GM12878 (cell line): ENCODE measurements at regions not wholly inside any gene's neighbourhood (a gene's known extent, or its start where the extent isn't known, plus 50 kb on each side); places are given as distances from the start of the nearest gene placed in this dataset.

ENCODE experiments used
- ATAC-seq: fragments of 200-7000 bp; cut with Tn5 transposase; 3 replicates; pipeline ENCODE4 v1.9.1; 2020; ENCODE audit warnings: mild to moderate bottlenecking, moderate library complexity
- BruUV-seq: library from RNA; stranded (reverse); fragments of 400-500 nt; replicated peaks from 2 replicates; lab custom pipeline; 2021; lab: Mats Ljungman, UMichigan
- CTCF ChIA-PET: fragments of 300-600 bp; sonication (Branson Sonifier 250); formaldehyde crosslinking; extraction: SDS; loops from one replicate; lab custom pipeline; 2021; ENCODE audit warnings: inconsistent platforms; lab: Yijun Ruan, JAX
- POLR2A ChIA-PET: fragments of 350-600 bp; formaldehyde crosslinking; extraction: SDS; loops from one replicate; lab custom pipeline; 2021; ENCODE audit warnings: inconsistent platforms; lab: Charles Lee
- RAD21 ChIA-PET: fragments of 300-600 bp; sonication (Branson Sonifier 250); formaldehyde crosslinking; loops from one replicate; lab custom pipeline; 2023; ENCODE audit warnings: antibody characterized with exemption; ENCODE audit not compliant: unreplicated experiment; lab: Charles Lee
- SMC1A ChIA-PET: fragments of 300-600 bp; sonication (Branson Sonifier 250); formaldehyde crosslinking; loops from one replicate; lab custom pipeline; 2023; ENCODE audit not compliant: unreplicated experiment, uncharacterized antibody; lab: Charles Lee
- DNase-seq: peaks from one replicate; pipeline ENCODE4 v3.0.0-alpha.2; 2011; ENCODE audit warnings: low read depth, low spot score
- FAIRE-seq: peaks from 3 replicates; lab custom pipeline; 2011; peaks lifted over from hg19 to GRCh38; lab: Jason Lieb, UNC
- H2AFZ ChIP-seq: 2 replicates; pipeline ENCODE4 v1.6.0; 2011; ENCODE audit warnings: low read depth, low read length, control low read depth; ENCODE audit not compliant: control insufficient read depth
- H3K27ac ChIP-seq: 2 replicates; pipeline ENCODE4 v1.5.1; 2011; ENCODE audit warnings: control low read depth; ENCODE audit not compliant: control insufficient read depth, insufficient read depth
- H3K27me3 ChIP-seq, 2 experiments: replicated peaks in 1 of 2; 2 replicates each; pipeline versions ENCODE4 v1.6.0 to v1.6.1; 2011; ENCODE audit warnings: low read length in 1 of 2; ENCODE audit not compliant: control insufficient read depth in 2 of 2, insufficient read depth in 2 of 2
- H3K36me3 ChIP-seq, 2 experiments: 2 replicates each; pipeline ENCODE4 v1.5.1; 2011; ENCODE audit warnings: low read length in 1 of 2; ENCODE audit not compliant: control insufficient read depth in 2 of 2, insufficient read depth in 2 of 2
- H3K4me1 ChIP-seq: 2 replicates; pipeline ENCODE4 v1.6.1; 2011; ENCODE audit warnings: mild to moderate bottlenecking, low read length, moderate library complexity, mixed read lengths; ENCODE audit not compliant: control insufficient read depth, insufficient read depth
- H3K4me2 ChIP-seq: 2 replicates; pipeline ENCODE4 v1.6.0; 2011; ENCODE audit warnings: control low read depth; ENCODE audit not compliant: control insufficient read depth, insufficient read depth
- H3K4me3 ChIP-seq: fragments of 200-600 bp; sonication (generic); 2 replicates; pipeline ENCODE4 v1.5.1; 2016
- H3K79me2 ChIP-seq: 2 replicates; pipeline ENCODE4 v1.6.0; 2011; ENCODE audit warnings: low read length; ENCODE audit not compliant: control insufficient read depth, insufficient read depth
- H3K9ac ChIP-seq: 2 replicates; pipeline ENCODE4 v1.8.0; 2011; ENCODE audit warnings: low read length, control low read depth, mixed read lengths; ENCODE audit not compliant: control insufficient read depth, insufficient read depth
- H3K9me3 ChIP-seq: replicated peaks from 3 replicates; pipeline ENCODE4 v1.5.1; 2011; ENCODE audit warnings: mild to moderate bottlenecking, low read length; ENCODE audit not compliant: control insufficient read depth, insufficient read depth
- H4K20me1 ChIP-seq: 2 replicates; pipeline ENCODE4 v1.6.0; 2011; ENCODE audit not compliant: control insufficient read depth, insufficient read depth
- ATF3 ChIP-seq: IDR thresholded peaks from 2 replicates; pipeline ENCODE4 v1.6.1; 2011; ENCODE audit warnings: low read depth, mild to moderate bottlenecking, low read length, moderate library complexity, borderline replicate concordance; ENCODE audit errors: extremely low read depth
- DPF2 ChIP-seq: fragments of 450-650 bp; IDR thresholded peaks from 2 replicates; pipeline ENCODE4 v1.6.1; 2017; ENCODE audit warnings: mild to moderate bottlenecking
- ESRRA ChIP-seq: IDR thresholded peaks from 2 replicates; pipeline ENCODE4 v1.6.1; 2012; ENCODE audit warnings: mild to moderate bottlenecking, low read length, improper control_type of control experiment
- MEF2A ChIP-seq: IDR thresholded peaks from 2 replicates; pipeline ENCODE4 v1.6.1; 2011; ENCODE audit warnings: low read depth, mild to moderate bottlenecking, low read length, moderate library complexity; ENCODE audit not compliant: insufficient read depth
- NBN ChIP-seq: fragments of 450-650 bp; IDR thresholded peaks from 2 replicates; pipeline ENCODE4 v1.6.1; 2016
- POU2F2 ChIP-seq: IDR thresholded peaks from 3 replicates; pipeline ENCODE4 v1.6.1; 2011; ENCODE audit warnings: low read depth, mild to moderate bottlenecking, low read length, borderline replicate concordance
- RAD21 ChIP-seq: IDR thresholded peaks from 2 replicates; pipeline ENCODE4 v1.6.1; 2011; ENCODE audit warnings: mild to moderate bottlenecking, low read depth, low read length, moderate library complexity; ENCODE audit not compliant: insufficient read depth
- SREBF1 ChIP-seq: IDR thresholded peaks from 2 replicates; pipeline ENCODE4 v1.6.1; 2012; ENCODE audit warnings: mild to moderate bottlenecking, low read length
- SUZ12 ChIP-seq: fragments of 200-600 bp; sonication (generic); IDR thresholded peaks from one replicate; pipeline ENCODE4 v1.6.1; 2018; ENCODE audit warnings: antibody characterized with exemption, mild to moderate bottlenecking; ENCODE audit not compliant: unreplicated experiment
- WGBS: methylation state at CpG from one replicate; pipeline ENCODE4 v1.1.6; 2016; ENCODE audit warnings: low lambda C conversion rate; ENCODE audit not compliant: insufficient replicate concordance, insufficient coverage; ENCODE audit errors: missing lambda C conversion rate; 5-methylcytosine and 5-hydroxymethylcytosine counted together
- in situ Hi-C: fragments of 300-500 bp; cut with MboI; formaldehyde crosslinking; loops from 9 replicates; pipeline ENCODE4 v1.14.3; 2018; ENCODE audit warnings: mixed read lengths
- intact Hi-C: fragments of 100-400 bp; cut with micrococcal nuclease; formaldehyde crosslinking; loops from one replicate; pipeline ENCODE4 v1.14.2; 2022; ENCODE audit not compliant: unreplicated experiment
- TF ChIP-seq, protein P1 (sequence below): fragments of 450-650 bp; IDR thresholded peaks from 2 replicates; pipeline ENCODE4 v1.6.1; 2018; ENCODE audit warnings: mild to moderate bottlenecking, low read depth, moderate library complexity; ENCODE audit not compliant: partially characterized antibody

- POLR2A ChIA-PET = no interaction called here
- Histone ChIP-seq H3K4me3 (no peak overlapping the region), H3K4me1 (no peaks in the 10 kb centered on the region), H3K27ac (no peak overlapping the region), H2AFZ (no peak overlapping the region), H3K9ac (no peak overlapping the region), H3K36me3 (no peaks in the 10 kb centered on the region), H4K20me1 (no peaks in the 10 kb centered on the region), H3K79me2 (no peaks in the 10 kb centered on the region), H3K4me2 (no peak overlapping the region), H3K27me3 (no peaks in the 10 kb centered on the region; a peak in 1 of 4 replicates), H3K9me3 (no peaks in the 10 kb centered on the region)
- RAD21 ChIA-PET = interaction anchor here (0.7 kb wide), 1 partner anchor 221 kb away, joined by 3 read pairs; no protein-coding TSS in a partner anchor
- no peak for DNase-seq
- intact Hi-C loops (loop anchor here (10.0 kb wide), 1 partner anchor 234 kb away; no protein-coding TSS in a partner anchor), in situ Hi-C loops (no loop called here)
- FAIRE-seq = no peak
- SMC1A ChIA-PET = interaction anchor here (0.7 to 0.8 kb wide), 2 partner anchors 8 to 25 kb away, joined by 3 read pairs; no protein-coding TSS in a partner anchor
- TF ChIP-seq NBN (no peak), MEF2A (no peak)
- 19% methylated on average over 2 of the region's 2 CpGs for WGBS
- BruUV-seq = no TSS peak
- CTCF ChIA-PET = no interaction called here
- ATAC-seq = peak; percentile 25
Measured at GRCh38 chr1:78370779-78371482, 119.8 kb upstream of the PTGFR start.

DNA sequence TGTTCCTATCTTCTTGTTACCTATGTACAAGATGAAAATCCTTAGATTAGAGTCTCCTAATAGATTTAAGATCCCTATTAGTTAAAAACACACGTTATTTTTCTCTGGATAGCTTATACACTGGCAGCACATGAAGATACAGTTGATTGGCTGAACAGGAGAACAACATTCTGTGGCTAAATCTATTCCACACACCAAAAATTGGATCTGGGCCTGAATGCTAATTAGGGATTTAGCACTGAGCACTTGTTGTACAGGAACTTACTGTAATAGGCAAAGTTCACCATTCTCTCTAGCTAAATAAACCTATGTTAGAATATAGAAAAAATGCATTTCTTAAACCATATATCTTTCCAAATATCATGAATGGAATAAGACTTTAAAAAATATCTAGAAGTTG, 117.1 kb upstream of the PTGFR start:
- SMC1A ChIA-PET = no interaction called here

More for the DNA sequence above, 117.1 kb upstream of the PTGFR start:
- WGBS = 0% methylated on average over 1 of the region's 1 CpG
- RAD21 ChIA-PET = no interaction called here
- ATAC-seq (no peak), DNase-seq (no peak), FAIRE-seq (no peak)
- no peak overlapping the region for H3K27ac ChIP-seq
- H3K4me1 ChIP-seq = no peaks in the 10 kb centered on the region
- H2AFZ ChIP-seq = no peak overlapping the region
- POLR2A ChIA-PET = no interaction called here
- TF ChIP-seq, protein P1, sequence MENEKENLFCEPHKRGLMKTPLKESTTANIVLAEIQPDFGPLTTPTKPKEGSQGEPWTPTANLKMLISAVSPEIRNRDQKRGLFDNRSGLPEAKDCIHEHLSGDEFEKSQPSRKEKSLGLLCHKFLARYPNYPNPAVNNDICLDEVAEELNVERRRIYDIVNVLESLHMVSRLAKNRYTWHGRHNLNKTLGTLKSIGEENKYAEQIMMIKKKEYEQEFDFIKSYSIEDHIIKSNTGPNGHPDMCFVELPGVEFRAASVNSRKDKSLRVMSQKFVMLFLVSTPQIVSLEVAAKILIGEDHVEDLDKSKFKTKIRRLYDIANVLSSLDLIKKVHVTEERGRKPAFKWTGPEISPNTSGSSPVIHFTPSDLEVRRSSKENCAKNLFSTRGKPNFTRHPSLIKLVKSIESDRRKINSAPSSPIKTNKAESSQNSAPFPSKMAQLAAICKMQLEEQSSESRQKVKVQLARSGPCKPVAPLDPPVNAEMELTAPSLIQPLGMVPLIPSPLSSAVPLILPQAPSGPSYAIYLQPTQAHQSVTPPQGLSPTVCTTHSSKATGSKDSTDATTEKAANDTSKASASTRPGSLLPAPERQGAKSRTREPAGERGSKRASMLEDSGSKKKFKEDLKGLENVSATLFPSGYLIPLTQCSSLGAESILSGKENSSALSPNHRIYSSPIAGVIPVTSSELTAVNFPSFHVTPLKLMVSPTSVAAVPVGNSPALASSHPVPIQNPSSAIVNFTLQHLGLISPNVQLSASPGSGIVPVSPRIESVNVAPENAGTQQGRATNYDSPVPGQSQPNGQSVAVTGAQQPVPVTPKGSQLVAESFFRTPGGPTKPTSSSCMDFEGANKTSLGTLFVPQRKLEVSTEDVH = no peak
- TF ChIP-seq ESRRA (no peak), POU2F2 (no peak), ATF3 (no peak), RAD21 (no peak), DPF2 (no peak), SREBF1 (no peak), SUZ12 (no peak)
- no peak overlapping the region for H3K4me2 ChIP-seq
- H3K27me3 ChIP-seq = no peaks in the 10 kb centered on the region
- BruUV-seq = no TSS peak
- CTCF ChIA-PET = interaction anchor here (1.2 kb wide), 1 partner anchor 19 kb away, joined by 3 read pairs; no protein-coding TSS in a partner anchor
- no peak overlapping the region for H3K9ac ChIP-seq
- no peaks in the 10 kb centered on the region for H4K20me1 ChIP-seq
- no peaks in the 10 kb centered on the region for H3K9me3 ChIP-seq
- no peaks in the 10 kb centered on the region for H3K79me2 ChIP-seq
- intact Hi-C loops (loop anchor here (10.0 kb wide), 1 partner anchor 231 kb away; no protein-coding TSS in a partner anchor), in situ Hi-C loops (no loop called here)
- no peaks in the 10 kb centered on the region for H3K36me3 ChIP-seq
- H3K4me3 ChIP-seq = no peak overlapping the region
